RKO (cell line): ENCODE measurements at regions not wholly inside any gene's neighbourhood (a gene's known extent, or its start where the extent isn't known, plus 50 kb on each side); places are given as distances from the start of the nearest gene placed in this dataset.
A peak's percentile ranks its signal among the peaks of the same experiment; 100 is the strongest.

Source experiments
- DNase-seq: peaks from one replicate; pipeline ENCODE4 v3.0.0-alpha.2; 2016; ENCODE audit warnings: low spot score

- DNase-seq = peak; percentile 2
Measured at GRCh38 chr17:11081342-11081741, 159.7 kb upstream of the SHISA6 start.

DNA sequence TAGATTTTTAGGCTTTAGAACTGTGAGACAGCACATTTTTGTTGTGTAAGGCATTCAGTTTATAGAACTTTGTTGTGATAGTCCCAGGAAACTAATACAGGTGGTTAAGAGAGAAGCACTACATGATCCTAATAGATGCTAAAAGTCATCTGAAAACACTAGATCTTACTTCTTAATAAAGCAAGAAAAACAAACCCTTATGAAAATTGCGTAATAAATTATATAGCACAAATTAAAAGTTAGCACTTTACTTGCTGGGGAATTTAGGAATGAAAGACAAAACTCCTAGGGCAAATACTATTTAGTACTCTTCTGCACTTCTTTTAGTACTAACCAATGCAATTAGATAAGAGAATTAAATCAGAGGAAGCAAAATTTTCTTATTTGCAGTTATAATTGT lies 163.3 kb upstream of the SHISA6 start:
- no peak for DNase-seq

- DNase-seq = no peak
Measured at GRCh38 chr17:11074451-11074850, 166.6 kb upstream of the SHISA6 start.

- no peak for DNase-seq
Measured at GRCh38 chr17:11056926-11057325, 184.1 kb upstream of the SHISA6 start.

GRCh38 chr17:11053846-11054245 lies 187.2 kb upstream of the SHISA6 start:
- no peak for DNase-seq

DNA sequence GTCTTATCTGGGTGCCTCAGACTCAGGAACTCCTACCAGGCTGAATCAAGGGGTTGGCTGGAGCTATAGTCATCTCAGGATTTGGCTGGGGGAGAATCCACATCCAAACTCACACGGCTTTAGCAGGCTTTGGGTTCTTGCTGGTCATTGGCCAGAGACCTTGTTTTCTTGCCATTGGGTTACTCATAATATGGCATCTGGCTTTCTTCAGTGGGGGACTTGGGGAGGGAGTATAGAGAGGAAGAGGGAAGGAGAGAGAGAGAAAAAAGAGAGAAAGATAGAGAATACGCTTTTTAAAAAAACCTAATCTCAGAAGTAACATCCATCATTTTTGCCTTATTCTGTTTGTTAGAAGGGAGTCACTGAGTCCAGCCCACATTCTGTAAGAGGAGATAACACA lies 191.5 kb upstream of the SHISA6 start:
- no peak for DNase-seq

GRCh38 chr17:11047228-11047627 lies 193.8 kb upstream of the SHISA6 start:
- no peak for DNase-seq

DNA sequence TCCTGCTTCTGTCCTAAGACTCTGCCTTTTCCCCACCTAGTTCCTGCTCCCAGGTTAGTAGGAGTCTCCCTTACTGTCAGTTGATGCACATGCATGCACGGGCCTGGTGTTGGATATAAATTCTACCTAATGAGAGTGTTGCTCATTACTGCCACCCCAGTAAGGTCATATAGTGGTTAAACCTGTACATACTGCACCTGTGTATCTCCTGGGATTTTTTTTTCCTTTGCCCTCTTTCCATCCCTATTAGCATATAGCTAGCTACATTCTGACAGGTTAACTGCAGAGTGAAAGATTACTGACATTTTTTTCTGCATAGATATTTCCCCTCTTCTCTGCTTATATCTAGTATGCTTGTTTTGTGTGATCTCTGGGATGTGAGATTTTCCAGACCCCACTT lies 201.5 kb upstream of the PIRT start:
- DNase-seq = no peak

- no peak for DNase-seq
Measured at GRCh38 chr17:11035681-11036080, 197.8 kb upstream of the PIRT start.

DNA sequence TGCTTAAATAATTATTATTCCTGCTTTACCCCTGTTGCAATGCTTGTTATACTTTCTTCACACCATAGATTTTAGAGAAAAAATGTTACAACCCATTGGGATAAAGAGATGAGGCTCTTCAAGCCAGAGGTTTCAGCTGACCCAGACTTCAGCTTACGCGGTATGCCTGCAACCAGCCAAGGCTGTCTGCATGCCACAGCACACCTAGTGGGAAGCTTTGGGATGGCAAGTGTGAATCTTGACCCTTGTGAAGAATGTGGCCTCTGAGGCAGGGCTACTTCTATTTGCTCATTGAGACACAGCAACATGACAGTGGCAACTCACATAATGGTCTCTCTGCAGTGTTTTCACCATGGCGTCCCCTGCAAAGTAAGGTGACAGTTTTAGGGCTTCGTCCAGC lies 193.9 kb upstream of the PIRT start:
- peak; percentile 7 for DNase-seq

DNA sequence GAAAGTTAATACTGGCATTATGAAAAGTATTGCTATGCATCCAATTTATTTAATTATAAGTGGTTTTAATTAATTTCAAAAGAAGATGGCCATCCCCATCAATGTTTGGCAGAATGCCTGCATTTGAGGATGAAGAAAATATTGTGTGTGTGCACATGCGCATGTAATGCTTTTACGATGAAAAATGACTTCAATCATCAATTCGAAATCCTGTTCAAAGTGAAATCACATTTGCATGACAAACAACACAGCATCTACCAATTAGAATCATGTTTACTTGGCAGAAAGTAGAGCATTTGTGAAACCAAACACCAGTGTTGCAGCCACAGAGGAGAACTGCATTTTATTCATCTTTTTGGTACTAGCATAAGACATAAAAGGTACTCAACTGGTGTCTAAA lies 191.9 kb upstream of the PIRT start:
- DNase-seq = no peak

GRCh38 chr17:11028349-11028748 lies 190.5 kb upstream of the PIRT start:
- DNase-seq = no peak

DNA sequence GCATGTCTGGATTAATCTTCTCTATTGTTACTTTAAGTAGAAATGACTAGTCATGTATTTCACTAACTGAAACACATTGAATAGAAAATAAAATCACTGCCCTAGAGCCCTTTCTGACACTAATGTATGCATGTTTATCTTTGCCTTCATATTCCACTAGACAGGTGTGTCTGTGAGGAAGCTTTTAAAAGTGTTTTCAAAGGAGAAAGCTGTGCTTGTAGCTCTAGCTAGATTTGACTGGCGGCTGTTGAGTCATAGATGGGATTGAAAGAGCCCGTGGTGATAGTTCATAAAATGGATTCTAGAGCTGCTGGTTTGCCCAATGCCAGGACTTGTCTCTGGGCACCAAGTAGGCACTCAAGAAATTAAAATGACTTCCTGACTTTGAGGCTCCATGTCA lies 189.0 kb upstream of the PIRT start:
- DNase-seq = no peak

- no peak for DNase-seq
Measured at GRCh38 chr17:11023639-11024479, 186.0 kb upstream of the PIRT start.

GRCh38 chr17:11006530-11006929 lies 168.6 kb upstream of the PIRT start:
- no peak for DNase-seq

- no peak for DNase-seq
Measured at GRCh38 chr17:11005940-11006339, 168.1 kb upstream of the PIRT start.

- no peak for DNase-seq
Measured at GRCh38 chr17:11002417-11002816, 164.5 kb upstream of the PIRT start.

DNA sequence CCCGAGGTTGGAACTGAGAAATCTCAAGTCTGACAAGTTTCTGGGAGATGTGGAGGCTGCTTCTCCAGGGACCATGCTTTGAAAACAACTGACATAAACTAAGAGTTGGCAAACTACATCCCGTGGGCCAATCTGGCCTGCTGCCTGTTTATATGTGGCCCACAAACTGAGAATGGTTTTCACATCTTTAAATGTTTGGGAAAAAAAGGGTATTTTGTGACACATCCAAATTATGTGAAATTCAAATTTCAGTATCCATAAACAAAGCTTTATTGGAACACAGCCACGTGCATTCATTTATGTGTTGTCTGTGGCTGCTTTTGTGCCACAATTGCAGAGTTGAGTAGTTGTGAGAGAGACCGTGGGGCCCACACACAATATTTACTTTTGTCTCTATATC lies 163.8 kb upstream of the PIRT start:
- no peak for DNase-seq

DNA sequence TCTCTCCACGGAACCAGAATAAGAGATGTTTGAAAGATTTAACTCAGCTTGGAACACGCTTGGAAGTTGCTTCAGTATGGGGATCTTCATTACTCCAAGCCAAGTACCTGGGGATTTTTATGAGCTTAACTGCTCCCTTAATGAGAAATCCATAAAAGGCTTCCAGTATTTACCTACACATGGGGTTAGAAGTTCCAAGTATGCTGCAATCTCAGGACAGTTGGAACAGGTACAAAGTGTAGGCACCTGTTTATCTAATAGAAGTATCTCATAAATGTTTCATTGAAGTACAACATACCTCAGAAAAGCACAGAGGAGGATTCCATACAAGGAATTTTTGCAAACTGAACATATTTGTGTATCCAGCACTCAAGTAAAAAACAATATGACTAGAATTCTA lies 161.6 kb upstream of the PIRT start:
- no peak for DNase-seq

GRCh38 chr17:10993126-10993525 lies 155.2 kb upstream of the PIRT start:
- no peak for DNase-seq

DNA sequence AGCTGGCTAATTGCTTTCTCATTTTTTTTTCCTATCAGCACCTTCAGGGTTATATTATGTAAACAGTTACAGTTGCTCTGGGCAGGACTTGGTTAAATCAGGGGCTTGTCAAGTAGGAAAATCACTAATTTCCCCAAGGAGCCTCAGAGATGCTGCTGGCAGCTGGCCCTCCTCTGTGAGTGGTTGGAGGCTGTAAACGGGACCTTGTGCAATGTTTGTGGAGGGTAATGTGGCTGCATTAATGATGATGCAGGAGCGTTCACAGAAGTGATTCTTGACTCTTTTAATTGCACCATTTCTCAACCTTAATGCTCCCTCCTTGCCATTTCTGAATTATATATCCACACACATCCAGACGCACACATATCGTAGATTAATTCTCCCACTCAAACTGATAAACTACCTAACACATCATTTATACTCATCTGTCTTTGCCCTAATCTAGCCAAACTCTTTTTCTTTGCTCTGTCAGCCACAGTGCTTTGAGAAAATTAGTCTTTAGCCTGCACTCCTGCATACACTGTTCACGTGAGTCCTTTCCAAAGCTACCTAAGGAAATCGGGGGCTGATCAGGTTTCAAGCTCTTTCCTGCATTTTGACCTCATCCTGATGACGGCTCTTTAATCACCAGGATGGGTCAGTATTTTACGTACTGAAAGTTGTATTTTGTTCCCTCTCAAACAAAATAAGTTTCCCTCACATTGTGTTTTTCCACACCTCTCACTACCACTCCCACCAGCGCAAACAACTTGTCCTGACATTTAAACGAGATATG lies 154.4 kb upstream of the PIRT start:
- no peak for DNase-seq

DNA sequence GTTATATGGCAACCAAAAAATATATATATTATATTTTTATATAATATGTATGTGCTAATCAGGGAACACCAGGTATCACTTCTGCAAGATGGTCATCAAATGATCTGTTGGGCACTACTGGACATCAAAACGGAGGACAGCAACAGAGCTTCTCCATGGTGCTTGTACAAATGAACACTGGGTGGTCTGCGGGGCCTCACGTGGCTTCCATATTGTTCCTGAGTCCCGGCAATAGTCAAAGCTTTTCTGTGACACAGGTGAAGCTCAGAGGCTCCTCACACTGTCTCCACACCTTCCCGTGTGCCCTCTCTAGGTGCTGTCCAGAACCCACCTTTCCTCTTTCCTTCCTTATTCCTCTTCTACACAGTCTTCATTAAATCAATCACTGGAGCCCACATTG lies 149.9 kb upstream of the PIRT start:
- DNase-seq = no peak

- DNase-seq = no peak
Measured at GRCh38 chr17:10984220-10984619, 146.3 kb upstream of the PIRT start.

DNA sequence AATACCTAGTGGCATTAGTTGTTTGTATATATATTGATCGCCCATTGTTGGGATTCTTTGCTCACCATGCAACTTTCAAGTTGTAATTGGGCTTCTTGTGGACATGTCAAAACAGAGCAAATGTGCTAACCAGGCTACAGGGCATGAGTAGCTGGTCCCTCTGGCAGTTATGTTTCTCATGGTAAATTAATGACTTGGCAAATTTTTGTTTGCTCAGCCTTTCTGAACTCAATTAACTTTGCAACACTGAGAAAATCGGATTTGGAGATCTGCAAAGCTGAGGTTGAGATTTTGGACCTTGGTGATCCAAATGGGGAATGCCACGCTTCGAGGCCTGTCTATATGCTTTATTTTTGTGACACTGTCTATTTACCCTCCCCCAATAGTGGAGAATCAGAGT lies 138.5 kb upstream of the PIRT start:
- DNase-seq = no peak
